Breast epithelium (tissue), 4 donors: ENCODE measurements at regions not wholly inside any gene's neighbourhood (a gene's known extent, or its start where the extent isn't known, plus 50 kb on each side); places are given as distances from the start of the nearest gene placed in this dataset.
A peak's percentile ranks its signal among the peaks of the same experiment; 100 is the strongest.

ENCODE experiments used
- DNase-seq, 2 donors: peaks; one replicate each; pipeline ENCODE4 v3.0.0-alpha.2; 2019; ENCODE audit warnings: low spot score in 2 of 2
- H3K27ac ChIP-seq, 2 donors: fragments of 200-600 bp; sonication (generic) in 1 of 2; one replicate each; pipeline ENCODE4 v1.5.1; 2016 to 2019; ENCODE audit warnings: mild to moderate bottlenecking in 1 of 2
- H3K27me3 ChIP-seq, 2 donors: fragments of 200-600 bp; sonication (generic) in 1 of 2; one replicate each; pipeline versions ENCODE4 v1.5.1 to v1.6.0; 2017 to 2019; ENCODE audit warnings: control low read depth in 1 of 2, mild to moderate bottlenecking in 1 of 2
- H3K36me3 ChIP-seq: fragments of 200-600 bp; one replicate; pipeline ENCODE4 v1.5.1; 2019
- H3K4me1 ChIP-seq, 2 donors: fragments of 200-600 bp; sonication (generic); one replicate each; pipeline ENCODE4 v1.5.1; 2016 to 2019; ENCODE audit warnings: control low read depth in 1 of 2
- H3K4me3 ChIP-seq, 3 donors: fragments of 200-600 bp; sonication (generic); 1 replicate in 2 of 3; 2 replicates in 1 of 3; pipeline ENCODE4 v1.5.1; 2016 to 2019; ENCODE audit warnings: mild to moderate bottlenecking in 3 of 3, moderate library complexity in 2 of 3
- H3K9me3 ChIP-seq, 2 donors: fragments of 200-600 bp; sonication (generic) in 1 of 2; one replicate each; pipeline ENCODE4 v1.5.1; 2016 to 2019; ENCODE audit warnings: control low read depth in 1 of 2
- CTCF ChIP-seq, 3 donors: fragments of 450-650 bp; IDR thresholded peaks; one replicate each; pipeline ENCODE4 v1.5.1; 2016 to 2017; ENCODE audit warnings: antibody characterized with exemption in 3 of 3, mild to moderate bottlenecking in 3 of 3, moderate library complexity in 3 of 3
- POLR2A ChIP-seq: fragments of 450-650 bp; IDR thresholded peaks from one replicate; pipeline ENCODE4 v1.6.1; 2016; ENCODE audit warnings: antibody characterized with exemption, mild to moderate bottlenecking, moderate library complexity
- POLR2AphosphoS5 ChIP-seq, 3 donors: sonication (generic); formaldehyde crosslinking; IDR thresholded peaks; one replicate each; pipeline ENCODE4 v1.6.1; 2017; ENCODE audit warnings: antibody characterized with exemption in 3 of 3
- intact Hi-C: fragments of 100-400 bp; cut with DNase I; formaldehyde crosslinking; loops from one replicate; pipeline ENCODE4 v1.15.1; 2023; ENCODE audit warnings: low total_unique reads

- no peaks in the 10 kb centered on the region for H3K36me3 ChIP-seq
- no peaks in the 10 kb centered on the region for H3K9me3 ChIP-seq
- H3K27ac ChIP-seq = peak overlapping the region; percentile 89 to 94
- DNase-seq = no peak
- intact Hi-C loops = no loop called here
- no peak for TF ChIP-seq CTCF (IDR thresholded peaks at IDR 0.05)
- peaks cover 17 to 43% of the 10 kb centered on the region in 2 donors for H3K4me1 ChIP-seq
- H3K4me3 ChIP-seq = no peak overlapping the region
- H3K27me3 ChIP-seq = no peaks in the 10 kb centered on the region
Observed at GRCh38 chr9:127557466-127557869, 54.6 kb upstream of the STXBP1 start.

- no peaks in the 10 kb centered on the region for H3K9me3 ChIP-seq
- H3K36me3 ChIP-seq = no peaks in the 10 kb centered on the region
- intact Hi-C loops = no loop called here
- no peak for DNase-seq
- H3K4me3 ChIP-seq = no peak overlapping the region
- no peaks in the 10 kb centered on the region for H3K27me3 ChIP-seq
- peak overlapping the region; percentile 89 to 94 for H3K27ac ChIP-seq
- TF ChIP-seq CTCF (IDR thresholded peaks at IDR 0.05) (no peak), POLR2A (no peak), POLR2AphosphoS5 (IDR thresholded peaks at IDR 0.05) (no peak)
- peaks cover 20 to 48% of the 10 kb centered on the region in 2 donors for H3K4me1 ChIP-seq
Observed at GRCh38 chr9:127557998-127558546, 54.0 kb upstream of the STXBP1 start.

DNA sequence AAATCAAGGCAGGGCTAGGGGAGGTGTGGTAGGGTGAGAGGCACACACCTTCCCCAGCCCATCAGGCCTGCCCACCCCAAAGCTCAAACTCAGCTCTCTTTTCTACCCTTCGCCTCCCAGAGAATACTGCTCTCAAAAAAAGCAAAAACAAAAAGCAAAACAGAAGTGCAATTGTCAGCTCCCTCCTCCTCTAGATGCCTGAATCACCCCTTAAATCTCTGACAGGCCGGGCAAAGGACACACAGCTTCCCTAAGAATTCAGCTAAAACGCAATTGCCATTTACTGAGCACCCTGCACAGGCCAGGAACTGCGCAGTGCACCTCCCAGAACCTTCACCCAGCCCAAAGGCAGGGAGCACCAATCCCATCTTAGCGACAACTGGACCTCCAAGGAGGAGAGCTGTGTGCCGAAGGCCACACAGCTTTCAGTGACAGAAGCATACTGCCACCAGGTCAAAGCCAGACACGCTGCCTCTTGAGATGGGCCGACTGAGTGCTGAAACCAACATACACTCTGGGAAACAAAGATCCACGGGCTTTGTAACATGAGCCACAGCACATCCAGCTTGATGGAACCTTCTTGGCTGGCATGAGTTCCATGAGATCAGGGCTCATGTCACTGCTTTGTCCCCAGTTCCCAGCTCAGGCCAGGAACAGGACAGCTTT, 53.4 kb upstream of the STXBP1 start:
- no peak for TF ChIP-seq POLR2AphosphoS5 (IDR thresholded peaks at IDR 0.05)
- TF ChIP-seq POLR2A = no peak
- TF ChIP-seq CTCF (IDR thresholded peaks at IDR 0.05) = no peak
- Histone ChIP-seq H3K36me3 (no peaks in the 10 kb centered on the region), H3K27ac (peak overlapping the region; percentile 89 to 94), H3K4me3 (no peak overlapping the region), H3K4me1 (peaks cover 22 to 54% of the 10 kb centered on the region in 2 donors), H3K27me3 (no peaks in the 10 kb centered on the region), H3K9me3 (no peaks in the 10 kb centered on the region)
- no peak for DNase-seq
- intact Hi-C loops = no loop called here

- Histone ChIP-seq H3K9me3 (no peaks in the 10 kb centered on the region), H3K27ac (peak overlapping the region; percentile 89 to 94), H3K36me3 (no peaks in the 10 kb centered on the region), H3K4me3 (no peak overlapping the region), H3K27me3 (no peaks in the 10 kb centered on the region), H3K4me1 (peaks cover 22 to 56% of the 10 kb centered on the region in 2 donors)
- no peak for DNase-seq
- intact Hi-C loops = no loop called here
- TF ChIP-seq POLR2AphosphoS5 (IDR thresholded peaks at IDR 0.05) = no peak
- no peak for TF ChIP-seq CTCF (IDR thresholded peaks at IDR 0.05)
- no peak for TF ChIP-seq POLR2A
Observed at GRCh38 chr9:127559247-127559680, 52.8 kb upstream of the STXBP1 start.

- intact Hi-C loops = no loop called here
- Histone ChIP-seq H3K4me1 (peaks cover 23 to 40% of the 10 kb centered on the region in 2 donors), H3K27ac (peak overlapping the region; percentile 94 to 95), H3K4me3 (peak overlapping the region in 1 of 3 donors; percentile 52), H3K36me3 (no peaks in the 10 kb centered on the region), H3K27me3 (no peaks in the 10 kb centered on the region), H3K9me3 (no peaks in the 10 kb centered on the region)
- DNase-seq = peak; percentile 85 to 90
- TF ChIP-seq POLR2AphosphoS5 (IDR thresholded peaks at IDR 0.05) = peak in 2 of 3 donors; percentile 66 to 93
- TF ChIP-seq POLR2A = no peak
Observed at GRCh38 chr9:127561491-127562278, 50.4 kb upstream of the STXBP1 start.
